ENCODE measurements at regions not wholly inside any gene's neighbourhood (a gene's known extent, or its start where the extent isn't known, plus 50 kb on each side); places are given as distances from the start of the nearest gene placed in this dataset.

DNA sequence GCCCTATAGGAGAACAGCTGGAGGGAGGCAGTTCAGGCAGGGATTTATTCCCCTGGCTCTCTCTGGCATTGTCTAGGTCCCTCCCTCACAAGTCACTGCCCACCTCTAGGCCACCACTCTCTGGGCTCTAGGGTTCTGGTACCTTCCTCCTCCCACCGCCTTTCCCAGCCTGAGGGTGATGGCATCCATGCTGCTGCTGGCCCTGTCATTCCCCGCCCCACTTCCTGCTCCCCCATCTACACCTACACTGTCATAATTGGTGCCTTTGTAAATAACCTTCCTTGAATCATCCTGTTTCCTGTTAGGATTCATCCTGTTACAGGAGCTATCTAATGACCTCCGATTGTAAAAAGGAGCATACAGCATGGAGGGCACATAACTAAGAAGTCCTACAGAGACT is 303.3 kb upstream of the COBL start:
- BruUV-seq (replicated peaks): no TSS peak
- no peak for ATAC-seq (ENCODE audit: low read depth)

More for the DNA sequence above, 303.3 kb upstream of the COBL start:
- H2BK20ac ChIP-seq (ENCODE audit: low read depth, low read length): no peak overlapping the region
- intact Hi-C loops (cut with micrococcal nuclease): no loop called here
- ChIA-PET POLR2A (ENCODE audit: unreplicated experiment) (no interaction called here), CTCF (no interaction called here)
- no peak overlapping the region for H3K4me2 ChIP-seq (ENCODE audit: low read depth, low read length)
- in situ Hi-C loops (cut with MboI; ENCODE audit: low sequenced_read_pairs): no loop called here
- H3K18ac ChIP-seq (ENCODE audit: low read depth, low read length): no peak overlapping the region
- H3K4me3 ChIP-seq (ENCODE audit: insufficient read depth, low read depth, low read length): no peak overlapping the region
- no peak overlapping the region for H4K91ac ChIP-seq (ENCODE audit: insufficient read depth, low read depth, low read length)
- H3K4ac ChIP-seq (ENCODE audit: low read depth, low read length): no peak overlapping the region
- no peak overlapping the region for H3K14ac ChIP-seq (replicated peaks; ENCODE audit: low read depth, low read length)
- no peak overlapping the region for H3K56ac ChIP-seq (ENCODE audit: extremely low read depth, insufficient read depth, low read length)
- H2BK120ac ChIP-seq (ENCODE audit: low read depth, low read length): no peak overlapping the region
- dilution Hi-C loops (cut with HindIII; ENCODE audit: low sequenced_read_pairs, unreplicated experiment): no loop called here
- no peak for DNase-seq
- no CpG with 5 or more reads among the region's 3 CpGs for WGBS, 2 experiments (ENCODE audit: extremely low coverage in 2 of 2, insufficient read length in 1 of 2)
- no peaks in the 10 kb centered on the region for H3K36me3 ChIP-seq (ENCODE audit: control insufficient read depth, insufficient read depth, low read length)
- H2BK5ac ChIP-seq (ENCODE audit: low read depth, low read length, poor library complexity, severe bottlenecking): no peak overlapping the region
- no peaks in the 10 kb centered on the region for H3K4me1 ChIP-seq (ENCODE audit: control insufficient read depth, insufficient read depth, low read length)
- no peaks in the 10 kb centered on the region for H3K27me3 ChIP-seq (ENCODE audit: control insufficient read depth, insufficient read depth, low read length)
- H4K8ac ChIP-seq (ENCODE audit: low read depth in 2 of 2, low read length in 2 of 2): no peak overlapping the region
- no peaks in the 10 kb centered on the region for H4K20me1 ChIP-seq (ENCODE audit: insufficient read depth, low read length)
- H3K9me1 ChIP-seq (ENCODE audit: insufficient read depth, low read length): no peaks in the 10 kb centered on the region
- no peak overlapping the region for H2AK5ac ChIP-seq (ENCODE audit: low read depth, low read length)
- H3K23ac ChIP-seq (ENCODE audit: low read depth, low read length): no peak overlapping the region
- H2AFZ ChIP-seq (replicated peaks; ENCODE audit: low read length, poor library complexity): no peak overlapping the region
- H2BK15ac ChIP-seq (ENCODE audit: low read depth, low read length): no peak overlapping the region
- no peak overlapping the region for H4K5ac ChIP-seq (ENCODE audit: low read depth, low read length)
- H3K79me1 ChIP-seq (ENCODE audit: low read depth in 1 of 2, low read length in 2 of 2): no peaks in the 10 kb centered on the region
- no peak for TF ChIP-seq RFX5 (IDR thresholded peaks at IDR 0.05; ENCODE audit: low read depth, low read length)
- TF ChIP-seq MXI1 (IDR thresholded peaks at IDR 0.05; ENCODE audit: borderline replicate concordance, low read depth, low read length): no peak
- no peak for TF ChIP-seq CEBPB (IDR thresholded peaks at IDR 0.05; ENCODE audit: low read depth, low read length)
- TF ChIP-seq RCOR1 (IDR thresholded peaks at IDR 0.05; ENCODE audit: insufficient replicate concordance, low read length): no peak
- no peak for TF ChIP-seq SMC3 (IDR thresholded peaks at IDR 0.05; ENCODE audit: low read depth, low read length)
- TF ChIP-seq, protein P1, sequence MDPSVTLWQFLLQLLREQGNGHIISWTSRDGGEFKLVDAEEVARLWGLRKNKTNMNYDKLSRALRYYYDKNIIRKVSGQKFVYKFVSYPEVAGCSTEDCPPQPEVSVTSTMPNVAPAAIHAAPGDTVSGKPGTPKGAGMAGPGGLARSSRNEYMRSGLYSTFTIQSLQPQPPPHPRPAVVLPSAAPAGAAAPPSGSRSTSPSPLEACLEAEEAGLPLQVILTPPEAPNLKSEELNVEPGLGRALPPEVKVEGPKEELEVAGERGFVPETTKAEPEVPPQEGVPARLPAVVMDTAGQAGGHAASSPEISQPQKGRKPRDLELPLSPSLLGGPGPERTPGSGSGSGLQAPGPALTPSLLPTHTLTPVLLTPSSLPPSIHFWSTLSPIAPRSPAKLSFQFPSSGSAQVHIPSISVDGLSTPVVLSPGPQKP (IDR thresholded peaks at IDR 0.05; ENCODE audit: borderline replicate concordance, low read depth, low read length): no peak
- no peak for TF ChIP-seq CHD1 (IDR thresholded peaks at IDR 0.05; ENCODE audit: low read depth, low read length)
- no peak for TF ChIP-seq POLR2A (IDR thresholded peaks at IDR 0.05; ENCODE audit: low read depth, low read length)
- TF ChIP-seq, protein P2, sequence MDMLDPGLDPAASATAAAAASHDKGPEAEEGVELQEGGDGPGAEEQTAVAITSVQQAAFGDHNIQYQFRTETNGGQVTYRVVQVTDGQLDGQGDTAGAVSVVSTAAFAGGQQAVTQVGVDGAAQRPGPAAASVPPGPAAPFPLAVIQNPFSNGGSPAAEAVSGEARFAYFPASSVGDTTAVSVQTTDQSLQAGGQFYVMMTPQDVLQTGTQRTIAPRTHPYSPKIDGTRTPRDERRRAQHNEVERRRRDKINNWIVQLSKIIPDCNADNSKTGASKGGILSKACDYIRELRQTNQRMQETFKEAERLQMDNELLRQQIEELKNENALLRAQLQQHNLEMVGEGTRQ (IDR thresholded peaks at IDR 0.05; ENCODE audit: low read depth, low read length): no peak
- TF ChIP-seq MAZ (IDR thresholded peaks at IDR 0.05; ENCODE audit: borderline replicate concordance, low read depth, low read length): no peak
- TF ChIP-seq MAFK (IDR thresholded peaks at IDR 0.05; ENCODE audit: low read depth, low read length): no peak
- no peak for TF ChIP-seq NFE2L2 (IDR thresholded peaks at IDR 0.05; ENCODE audit: low read depth, low read length)
- TF ChIP-seq RAD21 (IDR thresholded peaks at IDR 0.05; ENCODE audit: low read length): no peak
- TF ChIP-seq FOS (IDR thresholded peaks at IDR 0.05; ENCODE audit: low read depth, low read length): no peak
- no peak for TF ChIP-seq BHLHE40 (IDR thresholded peaks at IDR 0.05; ENCODE audit: low read depth, low read length)
- TF ChIP-seq, protein P3, sequence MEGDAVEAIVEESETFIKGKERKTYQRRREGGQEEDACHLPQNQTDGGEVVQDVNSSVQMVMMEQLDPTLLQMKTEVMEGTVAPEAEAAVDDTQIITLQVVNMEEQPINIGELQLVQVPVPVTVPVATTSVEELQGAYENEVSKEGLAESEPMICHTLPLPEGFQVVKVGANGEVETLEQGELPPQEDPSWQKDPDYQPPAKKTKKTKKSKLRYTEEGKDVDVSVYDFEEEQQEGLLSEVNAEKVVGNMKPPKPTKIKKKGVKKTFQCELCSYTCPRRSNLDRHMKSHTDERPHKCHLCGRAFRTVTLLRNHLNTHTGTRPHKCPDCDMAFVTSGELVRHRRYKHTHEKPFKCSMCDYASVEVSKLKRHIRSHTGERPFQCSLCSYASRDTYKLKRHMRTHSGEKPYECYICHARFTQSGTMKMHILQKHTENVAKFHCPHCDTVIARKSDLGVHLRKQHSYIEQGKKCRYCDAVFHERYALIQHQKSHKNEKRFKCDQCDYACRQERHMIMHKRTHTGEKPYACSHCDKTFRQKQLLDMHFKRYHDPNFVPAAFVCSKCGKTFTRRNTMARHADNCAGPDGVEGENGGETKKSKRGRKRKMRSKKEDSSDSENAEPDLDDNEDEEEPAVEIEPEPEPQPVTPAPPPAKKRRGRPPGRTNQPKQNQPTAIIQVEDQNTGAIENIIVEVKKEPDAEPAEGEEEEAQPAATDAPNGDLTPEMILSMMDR (conservative IDR thresholded peaks at IDR 0.05; ENCODE audit: low read depth, low read length): no peak
- no peak overlapping the region for H2AK9ac ChIP-seq (replicated peaks; ENCODE audit: low read depth, low read length, poor library complexity)
- no peak overlapping the region for H3K9ac ChIP-seq (ENCODE audit: low read depth, low read length)
- H3K9me3 ChIP-seq (ENCODE audit: control insufficient read depth, insufficient read depth, low read length): peaks cover 17% of the 10 kb centered on the region
- H3K27ac ChIP-seq (ENCODE audit: insufficient read depth, low read length): no peak overlapping the region
